Suprapubic skin (tissue), 4 donors: ENCODE measurements at regions not wholly inside any gene's neighbourhood (a gene's known extent, or its start where the extent isn't known, plus 50 kb on each side); places are given as distances from the start of the nearest gene placed in this dataset.

Source experiments
- CTCF ChIP-seq, 2 donors: fragments of 200-600 bp in 1 of 2; fragments of 450-650 bp in 1 of 2; sonication (generic) in 1 of 2; IDR thresholded peaks; one replicate each; pipeline ENCODE4 v1.5.1; 2016 to 2019; ENCODE audit warnings: antibody characterized with exemption in 2 of 2, mild to moderate bottlenecking in 1 of 2, moderate library complexity in 1 of 2
- EP300 ChIP-seq: sonication (generic); formaldehyde crosslinking; IDR thresholded peaks from one replicate; pipeline ENCODE4 v1.6.1; 2017; ENCODE audit warnings: antibody characterized with exemption
- POLR2AphosphoS5 ChIP-seq, 3 donors: sonication (generic); formaldehyde crosslinking; IDR thresholded peaks; one replicate each; pipeline ENCODE4 v1.6.1; 2017; ENCODE audit warnings: antibody characterized with exemption in 3 of 3

GRCh38 chr14:38964630-38965029, 138.4 kb downstream of the SEC23A start:
- TF ChIP-seq CTCF (IDR thresholded peaks at IDR 0.05) (no peak), EP300 (no peak), POLR2AphosphoS5 (IDR thresholded peaks at IDR 0.05) (no peak)
